CD4-positive, alpha-beta memory T cell (primary cell): ENCODE measurements at regions not wholly inside any gene's neighbourhood (a gene's known extent, or its start where the extent isn't known, plus 50 kb on each side); places are given as distances from the start of the nearest gene placed in this dataset.

ENCODE experiments used
- CTCF ChIA-PET: fragments of 350-600 bp; sonication (Branson Sonifier 250); formaldehyde crosslinking; loops from one replicate; lab custom pipeline; 2021; ENCODE audit warnings: inconsistent platforms; ENCODE audit not compliant: partially characterized antibody; lab: Charles Lee
- POLR2A ChIA-PET: fragments of 350-600 bp; sonication (Branson Sonifier 250); formaldehyde crosslinking; loops from one replicate; lab custom pipeline; 2021; ENCODE audit not compliant: partially characterized antibody; lab: Charles Lee
- DNase-seq, 5 donors: peaks; one replicate each; pipeline versions ENCODE4 v3.0.0 to v3.0.0-alpha.2; 2020 to 2022; ENCODE audit warnings: mixed read lengths in 1 of 5
- H3K27ac ChIP-seq: one replicate; pipeline ENCODE4 v1.7.0; 2013; ENCODE audit warnings: low read depth, low read length
- H3K27me3 ChIP-seq: 2 replicates; pipeline ENCODE4 v1.7.0; 2013; ENCODE audit warnings: mild to moderate bottlenecking, low read length, moderate library complexity; ENCODE audit not compliant: insufficient read depth
- H3K36me3 ChIP-seq: 2 replicates; pipeline ENCODE4 v1.7.0; 2013; ENCODE audit warnings: mild to moderate bottlenecking, low read length, moderate library complexity; ENCODE audit not compliant: insufficient read depth
- H3K4me1 ChIP-seq: 2 replicates; pipeline ENCODE4 v1.7.0; 2013; ENCODE audit warnings: mild to moderate bottlenecking, low read length, moderate library complexity; ENCODE audit not compliant: insufficient read depth
- H3K4me3 ChIP-seq, 2 donors: one replicate each; pipeline ENCODE4 v1.7.0; 2013; ENCODE audit warnings: low read length in 2 of 2, mild to moderate bottlenecking in 1 of 2
- H3K9me3 ChIP-seq, 2 donors: one replicate each; pipeline ENCODE4 v1.7.0; 2013; ENCODE audit warnings: low read length in 2 of 2, control low read depth in 1 of 2; ENCODE audit not compliant: control insufficient read depth in 1 of 2
- H3K27ac Mint-ChIP-seq, 7 donors: one replicate each; pipeline ENCODE4 v1.8.0; 2020 to 2021; ENCODE audit warnings: mixed read lengths in 7 of 7, mild to moderate bottlenecking in 6 of 7, inconsistent platforms in 3 of 7, moderate library complexity in 3 of 7
- H3K27me3 Mint-ChIP-seq, 2 donors: one replicate each; pipeline ENCODE4 v1.8.0; 2020 to 2021; ENCODE audit warnings: mixed read lengths in 2 of 2
- H3K36me3 Mint-ChIP-seq, 2 donors: one replicate each; pipeline ENCODE4 v1.8.0; 2020 to 2021; ENCODE audit warnings: mixed read lengths in 2 of 2, inconsistent platforms in 1 of 2, mild to moderate bottlenecking in 1 of 2
- H3K4me1 Mint-ChIP-seq, 4 donors: one replicate each; pipeline ENCODE4 v1.8.0; 2020 to 2021; ENCODE audit warnings: mixed read lengths in 4 of 4, mild to moderate bottlenecking in 1 of 4
- H3K4me3 Mint-ChIP-seq, 8 donors: one replicate each; pipeline ENCODE4 v1.8.0; 2020 to 2021; ENCODE audit warnings: mixed read lengths in 8 of 8, mild to moderate bottlenecking in 7 of 8, moderate library complexity in 6 of 8, inconsistent platforms in 3 of 8
- H3K9me3 Mint-ChIP-seq, 8 donors: one replicate each; pipeline ENCODE4 v1.8.0; 2020 to 2021; ENCODE audit warnings: mixed read lengths in 8 of 8, mild to moderate bottlenecking in 5 of 8, inconsistent platforms in 3 of 8, moderate library complexity in 1 of 8
- intact Hi-C: fragments of 100-400 bp; cut with micrococcal nuclease; formaldehyde crosslinking; loops from one replicate; pipeline ENCODE4 v1.15.1; 2023

DNA sequence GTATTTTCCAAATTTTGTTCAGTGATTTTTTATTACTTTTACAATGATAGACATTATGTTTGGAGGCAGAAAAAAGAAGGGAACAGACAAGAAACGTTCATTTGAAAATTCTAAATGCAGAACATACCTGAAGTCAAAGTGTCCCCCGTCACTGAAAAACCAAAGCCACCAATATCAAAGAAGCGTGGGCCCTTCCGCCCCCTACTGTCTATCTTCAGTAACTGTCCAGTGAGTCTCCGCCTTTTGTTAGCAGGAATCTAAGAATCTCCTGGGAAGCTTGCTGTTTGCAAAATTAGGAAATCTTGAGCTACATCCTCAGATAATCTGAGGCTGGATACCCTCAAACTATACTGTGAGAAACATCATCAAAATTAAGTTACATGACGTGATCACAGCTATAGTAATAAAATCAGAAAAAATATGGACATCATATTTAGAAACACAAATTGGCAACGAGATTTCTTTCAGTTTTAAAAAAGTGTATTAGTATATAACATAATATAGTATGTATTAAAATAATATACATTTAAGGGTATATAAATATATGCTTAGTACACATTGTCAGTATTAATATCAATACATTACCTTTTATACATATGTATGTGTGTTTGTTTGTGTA, 169.3 kb upstream of the AKR1E2 start:
- H3K36me3 ChIP-seq = no peaks in the 10 kb centered on the region
- H3K27ac ChIP-seq = no peak overlapping the region
- H3K27me3 ChIP-seq = no peaks in the 10 kb centered on the region
- intact Hi-C loops = loop anchor here (1.0 to 10.0 kb wide), 11 partner anchors 111 to 1463 kb away; no protein-coding TSS in a partner anchor
- POLR2A ChIA-PET = interaction anchor here (0.6 to 1.3 kb wide), 4 partner anchors 871 to 879 kb away, joined by 3 to 5 read pairs (median 4); partner anchors contain the start of gene KLF6
- no peak overlapping the region for H3K4me3 ChIP-seq
- H3K9me3 Mint-ChIP-seq = no peaks in the 10 kb centered on the region
- H3K27ac Mint-ChIP-seq = no peak overlapping the region
- H3K9me3 ChIP-seq = no peaks in the 10 kb centered on the region
- no peaks in the 10 kb centered on the region for H3K36me3 Mint-ChIP-seq
- peaks cover 1 to 4% of the 10 kb centered on the region in 2 donors for H3K27me3 Mint-ChIP-seq
- CTCF ChIA-PET = interaction anchor here (0.6 to 6.4 kb wide), 28 partner anchors 14 to 1462 kb away, joined by 3 to 68 read pairs (median 4); no protein-coding TSS in a partner anchor
- peaks cover 9 to 10% (median 10%) of the 10 kb centered on the region in 4 donors for H3K4me1 Mint-ChIP-seq
- peak in 4 of 5 donors; percentile 50 to 61 (median 58) for DNase-seq
- peaks cover 6% of the 10 kb centered on the region for H3K4me1 ChIP-seq
- no peak overlapping the region for H3K4me3 Mint-ChIP-seq

DNA sequence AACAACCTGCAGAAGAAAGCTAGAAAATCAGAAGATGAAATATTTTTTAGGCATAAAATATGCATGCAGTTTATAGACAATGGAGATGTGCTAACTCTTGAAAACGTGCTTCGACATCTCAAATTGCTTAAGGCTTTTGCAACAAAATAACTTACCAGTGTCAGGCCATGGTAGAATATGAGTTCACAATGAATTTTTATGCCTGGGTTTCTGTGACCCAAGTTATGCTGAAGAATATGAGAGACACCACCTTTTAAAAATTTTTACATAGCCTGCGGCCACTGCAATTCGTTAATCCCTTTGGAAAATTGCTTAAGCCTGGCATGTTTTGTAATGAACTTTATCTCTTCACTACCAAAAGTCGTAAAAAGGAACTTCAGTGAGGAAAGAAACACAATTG, 170.1 kb upstream of the AKR1E2 start:
- H3K4me3 ChIP-seq = no peak overlapping the region
- H3K4me1 Mint-ChIP-seq = peaks cover 14 to 18% (median 16%) of the 10 kb centered on the region in 4 donors
- H3K27ac ChIP-seq = no peak overlapping the region
- ChIA-PET CTCF (interaction anchor here (0.8 to 6.4 kb wide), 5 partner anchors 9 to 1461 kb away, joined by 3 to 68 read pairs (median 6); no protein-coding TSS in a partner anchor), POLR2A (interaction anchor here (1.0 to 1.3 kb wide), 2 partner anchors 870 to 871 kb away, joined by 5 read pairs; partner anchors contain the start of gene KLF6)
- H3K4me3 Mint-ChIP-seq = no peak overlapping the region
- H3K36me3 Mint-ChIP-seq = no peaks in the 10 kb centered on the region
- H3K4me1 ChIP-seq = peaks cover 11% of the 10 kb centered on the region
- DNase-seq = no peak
- H3K27ac Mint-ChIP-seq = no peak overlapping the region
- peaks cover 0 to 1% of the 10 kb centered on the region in 2 donors for H3K27me3 Mint-ChIP-seq
- no peaks in the 10 kb centered on the region for H3K9me3 Mint-ChIP-seq
- no peaks in the 10 kb centered on the region for H3K36me3 ChIP-seq
- H3K9me3 ChIP-seq = no peaks in the 10 kb centered on the region
- H3K27me3 ChIP-seq = no peaks in the 10 kb centered on the region
- intact Hi-C loops = loop anchor here (1.0 to 10.0 kb wide), 11 partner anchors 111 to 1463 kb away; no protein-coding TSS in a partner anchor

DNA sequence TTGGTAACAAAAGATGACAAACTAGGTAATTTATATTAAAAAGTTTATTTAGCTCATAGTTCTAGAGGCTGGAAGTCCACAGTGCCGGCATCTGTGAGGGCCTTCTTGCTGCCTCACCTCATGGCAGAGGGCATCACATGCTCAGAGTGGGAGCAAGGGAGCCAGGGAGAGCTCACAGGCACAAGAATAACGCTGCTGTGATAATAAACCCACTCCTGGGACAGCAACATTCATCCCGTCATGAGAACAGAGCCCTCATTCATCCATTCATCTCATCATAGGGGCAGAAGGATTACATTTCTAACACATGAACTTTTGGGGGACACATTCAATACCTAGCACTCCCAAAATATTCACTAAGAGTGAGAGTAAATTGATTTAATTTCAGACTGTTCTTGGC, 170.6 kb upstream of the AKR1E2 start:
- H3K4me1 Mint-ChIP-seq = peaks cover 16 to 20% (median 17%) of the 10 kb centered on the region in 4 donors
- POLR2A ChIA-PET = interaction anchor here (1.0 kb wide), 1 partner anchor 870 kb away, joined by 5 read pairs; the partner anchor contains the start of gene KLF6

DNA sequence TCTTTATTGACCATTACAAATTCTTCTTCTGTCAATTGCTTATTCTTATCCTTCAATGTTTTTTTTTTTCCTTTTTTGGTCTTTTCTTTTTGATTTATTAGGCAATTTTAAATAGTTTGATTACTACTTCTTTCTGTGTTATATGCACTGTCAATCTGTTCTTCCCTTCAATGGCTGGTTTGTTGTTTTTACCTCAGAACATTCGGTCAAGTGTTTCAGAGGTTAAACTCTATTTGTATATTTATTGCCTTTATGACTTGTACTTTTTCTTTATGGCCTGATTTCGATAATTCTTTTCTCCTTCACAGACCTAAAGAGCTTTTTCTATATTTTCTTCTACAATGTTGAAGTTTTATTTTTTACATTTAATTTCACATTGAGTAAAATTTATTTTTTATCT, 171.5 kb upstream of the AKR1E2 start:
- H3K27ac ChIP-seq = no peak overlapping the region
- POLR2A ChIA-PET = no interaction called here
- Mint-ChIP-seq H3K27me3 (no peaks in the 10 kb centered on the region), H3K9me3 (no peaks in the 10 kb centered on the region), H3K4me1 (peaks cover 20 to 23% (median 21%) of the 10 kb centered on the region in 4 donors), H3K36me3 (no peaks in the 10 kb centered on the region), H3K27ac (no peak overlapping the region), H3K4me3 (no peak overlapping the region)
- H3K4me3 ChIP-seq = no peak overlapping the region
- no peaks in the 10 kb centered on the region for H3K27me3 ChIP-seq
- no peak for DNase-seq
- H3K9me3 ChIP-seq = no peaks in the 10 kb centered on the region
- H3K4me1 ChIP-seq = peaks cover 15% of the 10 kb centered on the region
- H3K36me3 ChIP-seq = no peaks in the 10 kb centered on the region
- intact Hi-C loops = loop anchor here (10.0 kb wide), 4 partner anchors 680 to 1030 kb away; no protein-coding TSS in a partner anchor
- CTCF ChIA-PET = interaction anchor here (5.5 to 6.4 kb wide), 2 partner anchors 1415 to 1459 kb away, joined by 46 to 68 read pairs; no protein-coding TSS in a partner anchor

More for the DNA sequence above, 170.6 kb upstream of the AKR1E2 start:
- Histone ChIP-seq H3K4me1 (peaks cover 11% of the 10 kb centered on the region), H3K27me3 (no peaks in the 10 kb centered on the region), H3K36me3 (no peaks in the 10 kb centered on the region), H3K27ac (no peak overlapping the region), H3K9me3 (no peaks in the 10 kb centered on the region), H3K4me3 (no peak overlapping the region)
- CTCF ChIA-PET = interaction anchor here (0.8 to 6.4 kb wide), 3 partner anchors 9 to 1460 kb away, joined by 3 to 68 read pairs (median 46); no protein-coding TSS in a partner anchor
- Mint-ChIP-seq H3K27me3 (peaks cover 0 to under 1% of the 10 kb centered on the region in 2 donors), H3K4me3 (no peak overlapping the region), H3K36me3 (no peaks in the 10 kb centered on the region), H3K9me3 (no peaks in the 10 kb centered on the region), H3K27ac (no peak overlapping the region)
- no peak for DNase-seq
- intact Hi-C loops = loop anchor here (10.0 kb wide), 4 partner anchors 681 to 1031 kb away; no protein-coding TSS in a partner anchor

DNA sequence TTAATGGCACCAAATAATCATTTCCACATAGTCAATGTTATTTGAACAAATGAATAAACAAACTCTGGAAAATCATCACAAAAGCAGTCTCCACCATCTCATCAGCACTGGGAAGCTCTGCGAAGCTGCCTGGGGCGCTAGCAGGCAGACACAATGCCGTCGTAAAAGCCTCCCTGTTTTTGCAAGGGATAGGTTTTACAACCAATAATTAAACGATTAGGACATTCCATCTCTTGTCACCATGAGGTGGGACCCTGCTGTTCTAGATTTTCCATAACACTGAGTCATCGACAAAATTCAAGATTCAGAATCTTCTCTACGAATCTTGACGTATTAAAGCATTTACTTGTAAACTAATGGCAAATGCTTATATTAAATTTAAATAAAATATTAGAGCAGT, 172.8 kb upstream of the AKR1E2 start:
- H3K4me1 Mint-ChIP-seq = peaks cover 20 to 23% (median 21%) of the 10 kb centered on the region in 4 donors
- Histone ChIP-seq H3K9me3 (no peaks in the 10 kb centered on the region), H3K36me3 (no peaks in the 10 kb centered on the region), H3K4me3 (no peak overlapping the region), H3K27ac (no peak overlapping the region), H3K27me3 (no peaks in the 10 kb centered on the region), H3K4me1 (peaks cover 15% of the 10 kb centered on the region)
- no peaks in the 10 kb centered on the region for H3K27me3 Mint-ChIP-seq
- H3K27ac Mint-ChIP-seq = no peak overlapping the region
- no peaks in the 10 kb centered on the region for H3K36me3 Mint-ChIP-seq
- POLR2A ChIA-PET = interaction anchor here (1.1 kb wide), 1 partner anchor 876 kb away, joined by 3 read pairs; no protein-coding TSS in a partner anchor
- no peak for DNase-seq
- no peak overlapping the region for H3K4me3 Mint-ChIP-seq
- intact Hi-C loops = loop anchor here (10.0 kb wide), 4 partner anchors 678 to 1028 kb away; no protein-coding TSS in a partner anchor
- H3K9me3 Mint-ChIP-seq = no peaks in the 10 kb centered on the region
- CTCF ChIA-PET = interaction anchor here (1.1 to 1.9 kb wide), 5 partner anchors 1413 to 1460 kb away, joined by 3 to 6 read pairs (median 5); no protein-coding TSS in a partner anchor

DNA sequence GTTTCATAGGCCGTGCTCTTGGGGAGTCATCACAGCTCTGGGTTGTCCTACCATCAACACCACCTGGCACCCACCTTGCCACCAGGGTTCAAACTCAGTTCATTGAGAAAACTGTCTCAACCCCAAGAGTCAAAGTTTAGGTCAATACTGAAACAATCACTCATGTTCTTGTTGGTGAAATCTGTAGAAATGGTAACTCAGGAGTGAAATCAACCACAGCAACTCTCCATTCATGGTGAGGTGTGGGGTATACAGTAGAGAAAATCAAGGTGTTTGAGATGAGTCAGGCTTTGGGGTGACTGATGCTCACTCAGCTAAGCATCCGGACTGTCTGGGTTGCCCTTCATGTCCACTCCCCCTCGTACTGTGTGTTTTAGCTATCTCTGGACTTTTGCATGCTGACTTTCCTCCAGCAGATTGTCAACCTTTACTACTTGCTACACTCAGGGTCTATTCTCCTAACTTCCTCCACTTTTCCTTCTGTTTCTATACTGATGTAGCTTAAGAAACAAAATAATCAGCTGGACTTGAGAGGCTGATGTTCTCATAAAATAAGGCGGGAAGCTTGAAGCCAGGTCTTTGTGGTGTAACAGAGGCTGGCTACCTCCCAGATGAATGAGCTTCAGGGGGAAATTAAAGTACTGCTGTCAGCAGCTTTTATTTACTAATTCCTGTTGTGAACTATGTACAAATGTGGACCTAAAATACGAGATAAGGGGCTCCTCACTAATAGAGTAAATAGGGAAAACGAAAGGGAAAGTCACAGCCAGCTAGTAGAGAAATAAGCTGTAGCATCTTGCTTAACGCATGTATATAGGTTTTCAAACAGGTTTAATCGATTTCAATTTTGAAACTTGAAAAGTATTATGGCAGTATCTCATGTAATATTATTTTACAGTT, 173.6 kb upstream of the AKR1E2 start:
- Histone ChIP-seq H3K4me3 (no peak overlapping the region), H3K9me3 (no peaks in the 10 kb centered on the region), H3K4me1 (peaks cover 15% of the 10 kb centered on the region), H3K36me3 (no peaks in the 10 kb centered on the region), H3K27me3 (no peaks in the 10 kb centered on the region), H3K27ac (no peak overlapping the region)
- ChIA-PET CTCF (interaction anchor here (1.1 to 1.9 kb wide), 5 partner anchors 1412 to 1459 kb away, joined by 3 to 6 read pairs (median 5); no protein-coding TSS in a partner anchor), POLR2A (interaction anchor here (0.8 to 1.1 kb wide), 2 partner anchors 869 to 875 kb away, joined by 3 to 5 read pairs; no protein-coding TSS in a partner anchor)
- Mint-ChIP-seq H3K9me3 (no peaks in the 10 kb centered on the region), H3K4me1 (peaks cover 20 to 23% (median 21%) of the 10 kb centered on the region in 4 donors), H3K27me3 (no peaks in the 10 kb centered on the region), H3K36me3 (no peaks in the 10 kb centered on the region), H3K27ac (peak overlapping the region in 5 of 7 donors; percentile 8 to 70 (median 39)), H3K4me3 (peak overlapping the region; percentile 6 to 72 (median 34))
- no peak for DNase-seq
- intact Hi-C loops = loop anchor here (10.0 kb wide), 4 partner anchors 678 to 1028 kb away; no protein-coding TSS in a partner anchor
